K562 (cell line): ENCODE measurements at regions not wholly inside any gene's neighbourhood (a gene's known extent, or its start where the extent isn't known, plus 50 kb on each side); places are given as distances from the start of the nearest gene placed in this dataset.

Experiments used
- ATAC-seq: fragments of 200-7000 bp; cut with Tn5 transposase; 3 replicates; pipeline ENCODE4 v1.9.1; 2020; ENCODE audit warnings: moderate library complexity
- BruUV-seq: library from RNA; stranded (reverse); fragments of 400-500 nt; replicated peaks from 2 replicates; lab custom pipeline; 2021; lab: Mats Ljungman, UMichigan
- CTCF ChIA-PET: fragments of 300-600 bp; formaldehyde crosslinking; extraction: SDS; loops from one replicate; lab custom pipeline; 2021; ENCODE audit warnings: low intra/inter-chr PET ratio; lab: Yijun Ruan, JAX
- POLR2A ChIA-PET: fragments of 300-600, 350-650 bp; sonication (Branson Sonifier 250); formaldehyde crosslinking; extraction: SDS; loops from one replicate; lab custom pipeline; 2021; ENCODE audit warnings: antibody characterized with exemption, inconsistent platforms; lab: Yijun Ruan, JAX
- DNase-seq, 4 experiments: peaks; one replicate each; pipeline versions ENCODE4 v3.0.0 to v3.0.0-alpha.2; 2011 to 2018; ENCODE audit warnings: low spot score in 3 of 4, mixed read lengths in 3 of 4; ENCODE audit errors: extremely low read depth in 1 of 4
- FAIRE-seq: peaks from 2 replicates; lab custom pipeline; 2011; peaks lifted over from hg19 to GRCh38; lab: Jason Lieb, UNC
- H2AFZ ChIP-seq: 2 replicates; pipeline ENCODE4 v1.6.0; 2011; ENCODE audit warnings: low read depth, low read length, control low read depth, inconsistent platforms
- H3K27ac ChIP-seq: fragments of 200-600 bp; 3 replicates; pipeline ENCODE4 v1.8.0; 2011; ENCODE audit warnings: low read depth, mild to moderate bottlenecking, control low read depth, inconsistent platforms, low read length, moderate library complexity, mixed read lengths; ENCODE audit errors: extremely low read depth
- H3K27me3 ChIP-seq, 2 experiments: fragments of 300-600 bp in 1 of 2; 2 replicates in 1 of 2; 3 replicates in 1 of 2; pipeline versions ENCODE4 v1.6.0 to v1.8.0; 2011; ENCODE audit warnings: inconsistent platforms in 2 of 2, low read length in 2 of 2, mild to moderate bottlenecking in 1 of 2, mixed read lengths in 1 of 2, moderate library complexity in 1 of 2; ENCODE audit not compliant: control insufficient read depth in 2 of 2, insufficient read depth in 2 of 2
- H3K36me3 ChIP-seq: fragments of 300-600 bp; 3 replicates; pipeline ENCODE4 v1.8.0; 2011; ENCODE audit warnings: mild to moderate bottlenecking, low read length, inconsistent platforms; ENCODE audit not compliant: control insufficient read depth, insufficient read depth
- H3K4me1 ChIP-seq, 2 experiments: fragments of 200-600 bp in 1 of 2; replicated peaks in 1 of 2; 2 replicates in 1 of 2; 3 replicates in 1 of 2; pipeline versions ENCODE4 v1.5.1 to v1.8.0; 2011; ENCODE audit warnings: inconsistent platforms in 2 of 2, low read length in 2 of 2, mild to moderate bottlenecking in 1 of 2, mixed read lengths in 1 of 2, moderate library complexity in 1 of 2; ENCODE audit not compliant: control insufficient read depth in 2 of 2, insufficient read depth in 2 of 2
- H3K4me2 ChIP-seq: 2 replicates; pipeline ENCODE4 v1.6.1; 2011; ENCODE audit warnings: low read length, control low read depth, inconsistent platforms, mixed read lengths; ENCODE audit not compliant: insufficient read depth
- H3K4me3 ChIP-seq: fragments of 200-600 bp; sonication (generic), shearing (Covaris generic); 2 replicates; pipeline ENCODE4 v1.5.1; 2016; ENCODE audit warnings: control low read depth, inconsistent platforms
- H3K79me2 ChIP-seq: fragments of 200-600 bp; 3 replicates; pipeline ENCODE4 v1.8.0; 2011; ENCODE audit warnings: low read length, inconsistent platforms; ENCODE audit not compliant: control insufficient read depth, insufficient read depth
- H3K9ac ChIP-seq, 2 experiments: 2 replicates each; pipeline versions ENCODE4 v1.6.0 to v1.6.1; 2011; ENCODE audit warnings: low read depth in 2 of 2, low read length in 2 of 2, control low read depth in 1 of 2, inconsistent platforms in 1 of 2, mild to moderate bottlenecking in 1 of 2, mixed read lengths in 1 of 2; ENCODE audit not compliant: insufficient read depth in 1 of 2
- H3K9me1 ChIP-seq: one replicate; pipeline ENCODE4 v1.6.0; 2011; ENCODE audit warnings: inconsistent platforms, mild to moderate bottlenecking, low read length, moderate library complexity; ENCODE audit not compliant: control insufficient read depth, insufficient read depth
- H3K9me3 ChIP-seq: replicated peaks from 2 replicates; pipeline ENCODE4 v1.5.1; 2011; ENCODE audit warnings: low read depth, low read length, inconsistent platforms; ENCODE audit not compliant: control insufficient read depth, insufficient read depth
- H4K20me1 ChIP-seq: replicated peaks from 2 replicates; pipeline ENCODE4 v1.6.1; 2011; ENCODE audit warnings: low read length, inconsistent platforms, mixed read lengths; ENCODE audit not compliant: control insufficient read depth, insufficient read depth
- ARNT ChIP-seq, 2 experiments: fragments of 450-650 bp; IDR thresholded peaks; 2 replicates each; pipeline ENCODE4 v1.6.1; 2016; ENCODE audit warnings: mild to moderate bottlenecking in 1 of 2
- HSF4 ChIP-seq: fragments of 250-450 bp; sonication (Bioruptor Pico); IDR thresholded peaks from 2 replicates; pipeline ENCODE4 v2.1.2; 2022; ENCODE audit warnings: mild to moderate bottlenecking, moderate library complexity, borderline replicate concordance
- MTA3 ChIP-seq: fragments of 450-650 bp; formaldehyde crosslinking; IDR thresholded peaks from 2 replicates; pipeline ENCODE4 v1.6.1; 2017; ENCODE audit warnings: mild to moderate bottlenecking, borderline replicate concordance
- RBM39 ChIP-seq: fragments of 200-400 bp; formaldehyde crosslinking; optimal IDR thresholded peaks from 2 replicates; pipeline ENCODE3; 2018; ENCODE audit warnings: low read depth, low read length
- RFX7 ChIP-seq: fragments of 250-450 bp; sonication (Bioruptor Pico); IDR thresholded peaks from 2 replicates; pipeline ENCODE4 v1.5.1; 2021; ENCODE audit warnings: mild to moderate bottlenecking
- SIN3A ChIP-seq, 2 experiments: fragments of 150-350 bp in 1 of 2; IDR thresholded peaks; 2 replicates each; pipeline ENCODE4 v1.6.1; 2011 to 2016; ENCODE audit warnings: borderline replicate concordance in 2 of 2, low read depth in 2 of 2, low read length in 2 of 2, mild to moderate bottlenecking in 2 of 2, moderate library complexity in 2 of 2; ENCODE audit not compliant: control insufficient read depth in 1 of 2
- ZNF589 ChIP-seq: fragments of 200-800 bp; sonication (Bioruptor generic); IDR thresholded peaks from 2 replicates; pipeline ENCODE4 v1.6.1; 2016; ENCODE audit warnings: low read depth, missing genetic modification characterization, missing compliant biosample characterization
- ZNF699 ChIP-seq: fragments of 250-450 bp; sonication (Bioruptor Pico); IDR thresholded peaks from 2 replicates; pipeline ENCODE4 v1.8.0; 2021; ENCODE audit warnings: mild to moderate bottlenecking, moderate library complexity; ENCODE audit not compliant: insufficient replicate concordance
- WGBS: fragments of 100-300 bp; shearing (Covaris generic); methylation state at CpG from one replicate; pipeline ENCODE4 v1.1.6; 2016; ENCODE audit warnings: low coverage, mixed read lengths; ENCODE audit not compliant: insufficient coverage; ENCODE audit errors: missing lambda C conversion rate; 5-methylcytosine and 5-hydroxymethylcytosine counted together
- in situ Hi-C: fragments of 300-500 bp; cut with MboI; formaldehyde crosslinking; loops from 4 replicates; pipeline ENCODE4 v1.15.0; 2018; ENCODE audit warnings: inconsistent platforms, mixed read lengths
- intact Hi-C: fragments of 100-400 bp; cut with micrococcal nuclease; formaldehyde crosslinking; loops from 2 replicates; pipeline ENCODE4 v1.14.2; 2022
- TF ChIP-seq, protein P1 (sequence below): fragments of 450-650 bp; IDR thresholded peaks from 2 replicates; pipeline ENCODE4 v1.6.1; 2016; ENCODE audit warnings: mild to moderate bottlenecking
- TF ChIP-seq, protein P2 (sequence below): fragments of 250-450 bp; sonication (Bioruptor Pico); IDR thresholded peaks from 2 replicates; pipeline ENCODE4 v1.8.0; 2022; ENCODE audit warnings: inconsistent platforms, mild to moderate bottlenecking, moderate library complexity, borderline replicate concordance

DNA sequence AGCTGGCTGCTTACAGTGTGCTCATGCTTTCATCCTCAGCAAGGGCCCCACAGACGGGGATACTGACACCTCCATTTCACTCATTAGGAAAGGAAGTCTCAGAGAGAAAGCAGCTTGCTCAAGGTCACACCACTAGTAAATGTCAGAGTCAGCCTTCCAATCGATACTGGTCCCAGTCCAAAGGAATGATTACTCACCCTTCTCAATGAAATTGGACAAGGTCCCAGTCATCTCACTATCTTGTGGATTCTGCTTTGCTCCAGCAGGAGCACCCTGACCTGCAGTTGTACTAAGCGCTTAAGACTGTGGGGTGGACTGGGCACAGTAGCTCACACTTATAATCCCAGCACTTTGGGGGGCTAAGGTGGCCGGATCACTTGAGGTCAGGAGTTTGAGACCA is 132.2 kb upstream of the SLC34A2 start:
- whole genome bisulfite sequencing = 0% methylated on average over 4 of the region's 4 CpGs
- intact Hi-C loops (no loop called here), in situ Hi-C loops (no loop called here)
- Histone ChIP-seq H4K20me1 (no peaks in the 10 kb centered on the region), H3K9me3 (no peaks in the 10 kb centered on the region), H3K4me3 (no peak overlapping the region), H3K4me2 (no peak overlapping the region), H3K27ac (no peak overlapping the region), H2AFZ (no peak overlapping the region), H3K27me3 (peaks cover 6 to 19% of the 10 kb centered on the region in 2 experiments), H3K36me3 (no peaks in the 10 kb centered on the region), H3K79me2 (no peaks in the 10 kb centered on the region), H3K4me1 (no peaks in the 10 kb centered on the region), H3K9ac (no peak overlapping the region), H3K9me1 (no peaks in the 10 kb centered on the region)
- FAIRE-seq (no peak), ATAC-seq (no peak), DNase-seq (no peak)
- no TSS peak for BruUV-seq
- ChIA-PET POLR2A (no interaction called here), CTCF (no interaction called here)
- TF ChIP-seq, protein P1, sequence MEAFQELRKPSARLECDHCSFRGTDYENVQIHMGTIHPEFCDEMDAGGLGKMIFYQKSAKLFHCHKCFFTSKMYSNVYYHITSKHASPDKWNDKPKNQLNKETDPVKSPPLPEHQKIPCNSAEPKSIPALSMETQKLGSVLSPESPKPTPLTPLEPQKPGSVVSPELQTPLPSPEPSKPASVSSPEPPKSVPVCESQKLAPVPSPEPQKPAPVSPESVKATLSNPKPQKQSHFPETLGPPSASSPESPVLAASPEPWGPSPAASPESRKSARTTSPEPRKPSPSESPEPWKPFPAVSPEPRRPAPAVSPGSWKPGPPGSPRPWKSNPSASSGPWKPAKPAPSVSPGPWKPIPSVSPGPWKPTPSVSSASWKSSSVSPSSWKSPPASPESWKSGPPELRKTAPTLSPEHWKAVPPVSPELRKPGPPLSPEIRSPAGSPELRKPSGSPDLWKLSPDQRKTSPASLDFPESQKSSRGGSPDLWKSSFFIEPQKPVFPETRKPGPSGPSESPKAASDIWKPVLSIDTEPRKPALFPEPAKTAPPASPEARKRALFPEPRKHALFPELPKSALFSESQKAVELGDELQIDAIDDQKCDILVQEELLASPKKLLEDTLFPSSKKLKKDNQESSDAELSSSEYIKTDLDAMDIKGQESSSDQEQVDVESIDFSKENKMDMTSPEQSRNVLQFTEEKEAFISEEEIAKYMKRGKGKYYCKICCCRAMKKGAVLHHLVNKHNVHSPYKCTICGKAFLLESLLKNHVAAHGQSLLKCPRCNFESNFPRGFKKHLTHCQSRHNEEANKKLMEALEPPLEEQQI = no peak
- TF ChIP-seq ARNT (IDR thresholded peaks at IDR 0.05) (no peak), MTA3 (no peak), ZNF699 (CRISPR knock-in tag) (no peak), RFX7 (no peak), SIN3A (IDR thresholded peaks at IDR 0.05; ENCODE audit: borderline replicate concordance in 2 of 2, control insufficient read depth in 1 of 2, low read depth in 2 of 2, low read length in 2 of 2) (no peak), ZNF589 (CRISPR knock-in tag) (no peak), HSF4 (CRISPR knock-in tag) (no peak), RBM39 (no peak)
- TF ChIP-seq, protein P2, sequence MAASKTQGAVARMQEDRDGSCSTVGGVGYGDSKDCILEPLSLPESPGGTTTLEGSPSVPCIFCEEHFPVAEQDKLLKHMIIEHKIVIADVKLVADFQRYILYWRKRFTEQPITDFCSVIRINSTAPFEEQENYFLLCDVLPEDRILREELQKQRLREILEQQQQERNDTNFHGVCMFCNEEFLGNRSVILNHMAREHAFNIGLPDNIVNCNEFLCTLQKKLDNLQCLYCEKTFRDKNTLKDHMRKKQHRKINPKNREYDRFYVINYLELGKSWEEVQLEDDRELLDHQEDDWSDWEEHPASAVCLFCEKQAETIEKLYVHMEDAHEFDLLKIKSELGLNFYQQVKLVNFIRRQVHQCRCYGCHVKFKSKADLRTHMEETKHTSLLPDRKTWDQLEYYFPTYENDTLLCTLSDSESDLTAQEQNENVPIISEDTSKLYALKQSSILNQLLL (CRISPR knock-in tag) = no peak
